Kidney (tissue), 13 donors: ENCODE measurements at regions not wholly inside any gene's neighbourhood (a gene's known extent, or its start where the extent isn't known, plus 50 kb on each side); places are given as distances from the start of the nearest gene placed in this dataset.

Experiments
- DNase-seq, 5 donors: peaks; one replicate each; pipeline ENCODE4 v3.0.0-alpha.2; 2013 to 2020
- FAIRE-seq: peaks from 2 replicates; lab custom pipeline; 2012; peaks lifted over from hg19 to GRCh38; lab: Jason Lieb, UNC
- H3K27ac ChIP-seq, 2 donors: one replicate each; pipeline ENCODE4 v1.7.0; 2013; ENCODE audit warnings: low read depth in 2 of 2, low read length in 2 of 2, inconsistent platforms in 1 of 2
- H3K27me3 ChIP-seq: one replicate; pipeline ENCODE4 v1.7.1; 2013; ENCODE audit warnings: low read length, inconsistent platforms; ENCODE audit not compliant: control insufficient read depth, insufficient read depth
- H3K36me3 ChIP-seq, 3 donors: one replicate each; pipeline versions ENCODE4 v1.7.0 to v1.7.1; 2013; ENCODE audit warnings: low read length in 3 of 3, control low read depth in 1 of 3, inconsistent platforms in 1 of 3; ENCODE audit not compliant: insufficient read depth in 3 of 3, control insufficient read depth in 2 of 3
- H3K4me1 ChIP-seq, 3 donors: one replicate each; pipeline versions ENCODE4 v1.7.0 to v1.7.1; 2013; ENCODE audit warnings: low read length in 3 of 3, inconsistent platforms in 1 of 3, low read depth in 1 of 3; ENCODE audit not compliant: control insufficient read depth in 2 of 3, insufficient read depth in 2 of 3
- H3K4me3 ChIP-seq, 3 donors: one replicate each; pipeline versions ENCODE4 v1.7.0 to v1.8.1; 2013; ENCODE audit warnings: low read length in 3 of 3, control low read depth in 1 of 3, inconsistent platforms in 1 of 3
- H3K9ac ChIP-seq, 3 donors: one replicate each; pipeline versions ENCODE4 v1.7.0 to v1.7.1; 2013; ENCODE audit warnings: low read length in 3 of 3, control low read depth in 1 of 3, inconsistent platforms in 1 of 3
- H3K9me3 ChIP-seq, 3 donors: one replicate each; pipeline versions ENCODE4 v1.7.0 to v1.7.1; 2013; ENCODE audit warnings: low read length in 3 of 3, control low read depth in 1 of 3, inconsistent platforms in 1 of 3; ENCODE audit not compliant: control insufficient read depth in 2 of 3, insufficient read depth in 1 of 3
- intact Hi-C: fragments of 100-400 bp; cut with DNase I; formaldehyde crosslinking; loops from one replicate; pipeline ENCODE4 v1.11.1; 2022
- TF ChIP-seq, protein P1 (sequence below): IDR thresholded peaks from 3 replicates; pipeline ENCODE4 v1.5.1; 2012; ENCODE audit warnings: mild to moderate bottlenecking, moderate library complexity, borderline replicate concordance; ENCODE audit not compliant: insufficient read depth; ENCODE audit errors: extremely low read depth
- donor health status: control.
- donor health status: control.
- donor health status: control.
- donor health status: control.
- donor health status: control.
- donor health status: DM: yes; HTN: yes; CAD: no.
- donor health status: Normal renal cell carcinoma (clear cell type).

GRCh38 chr16:86448306-86448890, 61.9 kb upstream of the FOXF1 start:
- DNase-seq, result no peak
- H3K36me3 ChIP-seq, result no peaks in the 10 kb centered on the region
- peaks cover 0 to 9% (median 4%) of the 10 kb centered on the region in 3 donors for H3K4me1 ChIP-seq
- H3K9me3 ChIP-seq, result peaks cover 0 to 7% (median 0%) of the 10 kb centered on the region in 3 donors
- no peak overlapping the region for H3K9ac ChIP-seq
- TF ChIP-seq, protein P1, sequence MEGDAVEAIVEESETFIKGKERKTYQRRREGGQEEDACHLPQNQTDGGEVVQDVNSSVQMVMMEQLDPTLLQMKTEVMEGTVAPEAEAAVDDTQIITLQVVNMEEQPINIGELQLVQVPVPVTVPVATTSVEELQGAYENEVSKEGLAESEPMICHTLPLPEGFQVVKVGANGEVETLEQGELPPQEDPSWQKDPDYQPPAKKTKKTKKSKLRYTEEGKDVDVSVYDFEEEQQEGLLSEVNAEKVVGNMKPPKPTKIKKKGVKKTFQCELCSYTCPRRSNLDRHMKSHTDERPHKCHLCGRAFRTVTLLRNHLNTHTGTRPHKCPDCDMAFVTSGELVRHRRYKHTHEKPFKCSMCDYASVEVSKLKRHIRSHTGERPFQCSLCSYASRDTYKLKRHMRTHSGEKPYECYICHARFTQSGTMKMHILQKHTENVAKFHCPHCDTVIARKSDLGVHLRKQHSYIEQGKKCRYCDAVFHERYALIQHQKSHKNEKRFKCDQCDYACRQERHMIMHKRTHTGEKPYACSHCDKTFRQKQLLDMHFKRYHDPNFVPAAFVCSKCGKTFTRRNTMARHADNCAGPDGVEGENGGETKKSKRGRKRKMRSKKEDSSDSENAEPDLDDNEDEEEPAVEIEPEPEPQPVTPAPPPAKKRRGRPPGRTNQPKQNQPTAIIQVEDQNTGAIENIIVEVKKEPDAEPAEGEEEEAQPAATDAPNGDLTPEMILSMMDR, result no peak
- no peak overlapping the region for H3K27ac ChIP-seq
- peaks cover 3% of the 10 kb centered on the region for H3K27me3 ChIP-seq
- FAIRE-seq, result no peak
- no peak overlapping the region for H3K4me3 ChIP-seq
- intact Hi-C loops, result no loop called here

DNA sequence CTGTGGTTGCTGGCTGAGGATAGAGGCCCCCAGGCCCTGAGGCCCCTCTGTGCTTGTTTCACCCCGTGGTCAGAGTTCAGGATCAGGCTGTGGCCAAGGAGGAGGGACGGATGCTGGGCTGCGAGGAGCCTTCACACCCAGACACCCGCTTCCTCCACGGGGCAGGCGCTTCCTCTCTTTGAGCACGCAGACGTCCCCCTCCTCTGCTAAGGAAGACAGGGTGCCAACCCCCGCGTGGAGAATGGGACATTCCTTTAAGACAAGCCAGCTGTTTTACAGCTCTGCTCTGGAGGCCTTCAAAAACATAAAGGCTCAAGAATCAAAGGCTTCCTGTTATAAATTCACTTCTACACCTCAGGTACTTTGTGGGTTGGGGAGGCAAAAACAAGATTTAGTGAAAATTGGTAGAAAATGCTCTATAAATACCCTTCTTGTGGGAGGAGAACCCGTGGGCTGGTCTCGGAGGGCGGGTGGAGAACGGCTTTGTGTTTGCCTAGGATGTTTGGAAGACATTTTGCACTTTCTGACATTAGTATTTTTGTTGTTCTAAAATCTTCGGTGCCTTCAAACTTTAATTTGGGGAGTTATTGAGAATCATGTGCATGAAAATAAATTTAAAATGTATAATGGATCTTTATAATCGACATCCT, 60.8 kb upstream of the FOXF1 start:
- no peaks in the 10 kb centered on the region for H3K4me1 ChIP-seq
- H3K27ac ChIP-seq, result no peak overlapping the region
- H3K27me3 ChIP-seq, result no peaks in the 10 kb centered on the region
- FAIRE-seq (no peak), DNase-seq (peak in 3 of 5 donors; percentile 50 to 82 (median 63))
- peaks cover 0 to 7% (median 0%) of the 10 kb centered on the region in 3 donors for H3K9me3 ChIP-seq
- H3K36me3 ChIP-seq, result no peaks in the 10 kb centered on the region
- no peak overlapping the region for H3K4me3 ChIP-seq
- intact Hi-C loops, result no loop called here
- TF ChIP-seq, protein P1, result no peak
- H3K9ac ChIP-seq, result no peak overlapping the region

GRCh38 chr16:86450691-86451090, 59.6 kb upstream of the FOXF1 start:
- FAIRE-seq (no peak), DNase-seq (no peak)
- intact Hi-C loops, result no loop called here
- Histone ChIP-seq H3K36me3 (no peaks in the 10 kb centered on the region), H3K27ac (no peak overlapping the region), H3K9ac (no peak overlapping the region), H3K4me1 (no peaks in the 10 kb centered on the region), H3K9me3 (peaks cover 0 to 7% (median 0%) of the 10 kb centered on the region in 3 donors), H3K27me3 (peaks cover 7% of the 10 kb centered on the region), H3K4me3 (no peak overlapping the region)
- TF ChIP-seq, protein P1, result no peak
